ENCODE measurements at regions not wholly inside any gene's neighbourhood (a gene's known extent, or its start where the extent isn't known, plus 50 kb on each side); places are given as distances from the start of the nearest gene placed in this dataset.

DNA sequence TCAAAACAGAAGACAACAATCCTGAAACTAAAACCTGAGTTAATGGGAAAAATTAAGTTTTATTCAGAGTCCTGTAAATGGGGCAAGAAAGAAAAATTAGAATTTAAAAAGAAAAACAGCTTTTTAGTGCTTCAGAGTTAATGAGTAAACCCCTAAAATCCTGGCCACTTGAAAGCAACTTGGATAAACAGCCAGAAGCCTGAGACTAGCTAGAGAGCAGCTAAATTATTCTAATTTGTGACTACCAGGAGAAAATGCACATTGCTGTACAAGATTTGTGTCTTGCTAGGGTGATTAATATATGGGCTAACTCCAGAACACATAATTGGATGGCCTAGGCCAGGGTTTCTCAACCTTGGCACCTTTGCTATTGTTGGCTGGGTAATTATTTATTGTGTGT is 62.4 kb upstream of the ARG1 start:
- no peak for DNase-seq

GRCh38 chr6:131519670-131520436 is 53.2 kb upstream of the ARG1 start:
- DNase-seq, result peak; percentile 26

Measured in HCEC 1CT (cell line).